ENCODE measurements at regions not wholly inside any gene's neighbourhood (a gene's known extent, or its start where the extent isn't known, plus 50 kb on each side); places are given as distances from the start of the nearest gene placed in this dataset.
"Not testable (repeated sequence)": the region's sequence is repeated elsewhere in the genome, so short reads cannot be mapped to it uniquely, and the experiment has no call there.

- WGBS (ENCODE audit: insufficient coverage, low coverage, low lambda C conversion rate, missing lambda C conversion rate): 35% methylated on average over 2 of the region's 2 CpGs
- H3K4me3 ChIP-seq: no peak overlapping the region
- no peaks in the 10 kb centered on the region for H3K9me3 ChIP-seq
- ATAC-seq (no peak), DNase-seq (no peak)
- intact Hi-C loops (cut with DNase I): no loop called here
- no peaks in the 10 kb centered on the region for H3K27me3 ChIP-seq
- H3K4me1 ChIP-seq: no peaks in the 10 kb centered on the region
- TF ChIP-seq CTCF (IDR thresholded peaks at IDR 0.05): no peak
- TF ChIP-seq POLR2A (IDR thresholded peaks at IDR 0.05): no peak
- no peaks in the 10 kb centered on the region for H3K36me3 ChIP-seq
- no peak overlapping the region for H3K27ac ChIP-seq
These were observed 165.4 kb downstream of the MRPL39 start for GRCh38 chr21:25441835-25442234.

- DNase-seq; H3K27me3 ChIP-seq; H3K27ac ChIP-seq; H3K36me3 ChIP-seq; H3K9me3 ChIP-seq; H3K4me3 ChIP-seq; intact Hi-C loops (cut with DNase I); ATAC-seq; H3K4me1 ChIP-seq: not testable (repeated sequence)
- WGBS (ENCODE audit: insufficient coverage, low coverage, low lambda C conversion rate, missing lambda C conversion rate): 64% methylated on average over 2 of the region's 2 CpGs
These were observed 169.8 kb downstream of the MRPL39 start for GRCh38 chr21:25437465-25437864.

GRCh38 chr21:25428537-25428936, 178.7 kb downstream of the MRPL39 start:
- H3K27ac ChIP-seq: no peak overlapping the region
- intact Hi-C loops (cut with DNase I): no loop called here
- TF ChIP-seq POLR2A (IDR thresholded peaks at IDR 0.05) (no peak), CTCF (IDR thresholded peaks at IDR 0.05) (no peak)
- H3K4me3 ChIP-seq: no peak overlapping the region
- H3K27me3 ChIP-seq: no peaks in the 10 kb centered on the region
- no peaks in the 10 kb centered on the region for H3K4me1 ChIP-seq
- H3K36me3 ChIP-seq: no peaks in the 10 kb centered on the region
- H3K9me3 ChIP-seq: no peaks in the 10 kb centered on the region
- no peak for DNase-seq
- no peak for ATAC-seq

GRCh38 chr21:25427828-25428227, 179.5 kb downstream of the MRPL39 start:
- Histone ChIP-seq H3K4me1 (no peaks in the 10 kb centered on the region), H3K27ac (no peak overlapping the region), H3K9me3 (no peaks in the 10 kb centered on the region), H3K36me3 (no peaks in the 10 kb centered on the region), H3K4me3 (no peak overlapping the region), H3K27me3 (no peaks in the 10 kb centered on the region)
- intact Hi-C loops (cut with DNase I): no loop called here
- no peak for ATAC-seq
- no peak for DNase-seq
- TF ChIP-seq POLR2A (IDR thresholded peaks at IDR 0.05) (no peak), CTCF (IDR thresholded peaks at IDR 0.05) (no peak)
- 39% methylated on average over 5 of the region's 5 CpGs for WGBS (ENCODE audit: insufficient coverage, low coverage, low lambda C conversion rate, missing lambda C conversion rate)

GRCh38 chr21:25426580-25426979, 180.7 kb downstream of the MRPL39 start:
- intact Hi-C loops (cut with DNase I): no loop called here
- WGBS (ENCODE audit: insufficient coverage, low coverage, low lambda C conversion rate, missing lambda C conversion rate): 52% methylated on average over 4 of the region's 4 CpGs
- TF ChIP-seq POLR2A (IDR thresholded peaks at IDR 0.05) (no peak), CTCF (IDR thresholded peaks at IDR 0.05) (no peak)
- no peaks in the 10 kb centered on the region for H3K4me1 ChIP-seq
- H3K4me3 ChIP-seq: no peak overlapping the region
- DNase-seq (no peak), ATAC-seq (no peak)
- H3K36me3 ChIP-seq: no peaks in the 10 kb centered on the region
- H3K27me3 ChIP-seq: no peaks in the 10 kb centered on the region
- H3K9me3 ChIP-seq: no peaks in the 10 kb centered on the region
- no peak overlapping the region for H3K27ac ChIP-seq
